ENCODE measurements at regions not wholly inside any gene's neighbourhood (a gene's known extent, or its start where the extent isn't known, plus 50 kb on each side); places are given as distances from the start of the nearest gene placed in this dataset.

- H3K27me3 Mint-ChIP-seq (ENCODE audit: low read depth), result no peaks in the 10 kb centered on the region
- Histone ChIP-seq H2BK15ac (ENCODE audit: low read depth, low read length) (no peak overlapping the region), H2BK20ac (ENCODE audit: low read depth, low read length, poor library complexity, severe bottlenecking) (no peak overlapping the region), H3K9ac (ENCODE audit: extremely low read depth, insufficient read length, low read length) (no peak overlapping the region), H3K9me3 (ENCODE audit: control insufficient read depth, low read depth, low read length) (no peaks in the 10 kb centered on the region), H4K91ac (ENCODE audit: insufficient read length, low read depth, low read length) (no peak overlapping the region), H3K4me2 (ENCODE audit: insufficient read depth, insufficient read length, low read length) (no peak overlapping the region), H4K20me1 (ENCODE audit: control insufficient read depth, insufficient read depth, insufficient read length) (no peaks in the 10 kb centered on the region), H3K79me2 (ENCODE audit: insufficient read depth, low read length) (no peaks in the 10 kb centered on the region), H3T11ph (ENCODE audit: low read length) (no peak overlapping the region), H3K4me1 (ENCODE audit: insufficient read depth, low read length) (no peaks in the 10 kb centered on the region), H3K79me1 (ENCODE audit: insufficient read depth, low read depth, low read length, poor library complexity, severe bottlenecking) (no peaks in the 10 kb centered on the region), H3K23ac (ENCODE audit: insufficient read length, low read depth, low read length) (no peak overlapping the region), H4K8ac (replicated peaks; ENCODE audit: insufficient read length, low read depth, low read length) (no peak overlapping the region), H2AFZ (ENCODE audit: low read length) (no peak overlapping the region), H3K18ac (ENCODE audit: insufficient read length, low read depth, low read length) (no peak overlapping the region), H2AK5ac (ENCODE audit: insufficient read length, low read length) (no peak overlapping the region), H3K14ac (ENCODE audit: insufficient read depth, low read length) (no peak overlapping the region), H3K4ac (ENCODE audit: low read depth, low read length) (no peak overlapping the region), H2BK12ac (ENCODE audit: insufficient read length, low read depth, low read length) (no peak overlapping the region), H3K27ac (ENCODE audit: insufficient read length, low read depth, low read length) (no peak overlapping the region), H2BK5ac (ENCODE audit: insufficient read length, low read length) (no peak overlapping the region), H3K56ac (ENCODE audit: insufficient read length, low read depth, low read length) (no peak overlapping the region), H3K27me3 (ENCODE audit: insufficient read depth, low read length) (no peaks in the 10 kb centered on the region), H2BK120ac (ENCODE audit: low read depth, low read length, poor library complexity, severe bottlenecking) (no peak overlapping the region), H3K23me2 (ENCODE audit: insufficient read length, low read depth, low read length, poor library complexity, severe bottlenecking) (no peaks in the 10 kb centered on the region), H4K5ac (ENCODE audit: insufficient read length, low read depth, low read length) (no peak overlapping the region)
- no peak overlapping the region for H3K4me3 Mint-ChIP-seq
- TF ChIP-seq, protein P1, sequence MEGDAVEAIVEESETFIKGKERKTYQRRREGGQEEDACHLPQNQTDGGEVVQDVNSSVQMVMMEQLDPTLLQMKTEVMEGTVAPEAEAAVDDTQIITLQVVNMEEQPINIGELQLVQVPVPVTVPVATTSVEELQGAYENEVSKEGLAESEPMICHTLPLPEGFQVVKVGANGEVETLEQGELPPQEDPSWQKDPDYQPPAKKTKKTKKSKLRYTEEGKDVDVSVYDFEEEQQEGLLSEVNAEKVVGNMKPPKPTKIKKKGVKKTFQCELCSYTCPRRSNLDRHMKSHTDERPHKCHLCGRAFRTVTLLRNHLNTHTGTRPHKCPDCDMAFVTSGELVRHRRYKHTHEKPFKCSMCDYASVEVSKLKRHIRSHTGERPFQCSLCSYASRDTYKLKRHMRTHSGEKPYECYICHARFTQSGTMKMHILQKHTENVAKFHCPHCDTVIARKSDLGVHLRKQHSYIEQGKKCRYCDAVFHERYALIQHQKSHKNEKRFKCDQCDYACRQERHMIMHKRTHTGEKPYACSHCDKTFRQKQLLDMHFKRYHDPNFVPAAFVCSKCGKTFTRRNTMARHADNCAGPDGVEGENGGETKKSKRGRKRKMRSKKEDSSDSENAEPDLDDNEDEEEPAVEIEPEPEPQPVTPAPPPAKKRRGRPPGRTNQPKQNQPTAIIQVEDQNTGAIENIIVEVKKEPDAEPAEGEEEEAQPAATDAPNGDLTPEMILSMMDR (conservative IDR thresholded peaks at IDR 0.05), result no peak
- H3K9me3 Mint-ChIP-seq, result no peaks in the 10 kb centered on the region; a peak in 3 of 5 replicates
- H3K4me1 Mint-ChIP-seq, result no peaks in the 10 kb centered on the region
- no peak for DNase-seq
- no peaks in the 10 kb centered on the region; a peak in 1 of 7 replicates for H3K36me3 Mint-ChIP-seq (ENCODE audit: insufficient read depth in 1 of 3, low read depth in 3 of 3)
- WGBS (ENCODE audit: extremely low coverage, insufficient read length, low lambda C conversion rate), result no CpG with 5 or more reads among the region's 1 CpG
- no peak overlapping the region for H3K27ac Mint-ChIP-seq
Measured at GRCh38 chr9:81183761-81184160, 505.6 kb downstream of the TLE1 start.

Data from H9 (cell line).